ENCODE measurements at regions not wholly inside any gene's neighbourhood (a gene's known extent, or its start where the extent isn't known, plus 50 kb on each side); places are given as distances from the start of the nearest gene placed in this dataset.
"Not testable (repeated sequence)": the region's sequence is repeated elsewhere in the genome, so short reads cannot be mapped to it uniquely, and the experiment has no call there.

- DNase-seq = no peak
Measured at GRCh38 chr10:9285690-9286089, 1231.2 kb downstream of the GATA3 start.

GRCh38 chr10:9289811-9290210, 1235.3 kb downstream of the GATA3 start:
- no peak for ATAC-seq
- no peak for DNase-seq

More at GRCh38 chr10:9285690-9286089, 1231.2 kb downstream of the GATA3 start:
- ATAC-seq = no peak

GRCh38 chr10:9291081-9291480, 1236.6 kb downstream of the GATA3 start:
- no peak for DNase-seq
- no peak for ATAC-seq

DNA sequence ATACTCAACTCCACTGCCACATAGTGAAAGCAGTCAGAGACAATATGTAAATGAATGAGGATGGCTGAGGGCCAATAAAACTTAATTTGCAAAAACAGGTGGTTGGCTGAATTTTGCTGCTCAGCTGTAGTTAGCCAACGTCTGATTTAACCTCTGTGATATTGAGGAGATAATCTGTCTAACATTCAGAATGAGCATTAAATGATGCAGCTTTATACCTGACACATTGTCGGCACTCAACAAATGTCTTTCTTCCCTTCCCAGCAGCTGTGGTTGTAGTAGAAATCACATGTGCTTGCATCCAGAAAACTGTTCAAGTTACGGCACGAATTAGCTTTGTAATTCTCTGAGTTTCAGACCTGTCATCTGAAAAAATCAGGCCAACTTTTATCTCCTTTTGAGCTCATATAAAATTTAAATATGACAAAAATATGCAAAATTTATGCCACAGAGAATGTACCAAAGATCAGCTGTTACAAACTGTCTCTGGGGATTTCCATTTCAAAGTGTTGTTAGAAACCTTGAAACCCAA, 1239.7 kb downstream of the GATA3 start:
- no peak for ATAC-seq

DNA sequence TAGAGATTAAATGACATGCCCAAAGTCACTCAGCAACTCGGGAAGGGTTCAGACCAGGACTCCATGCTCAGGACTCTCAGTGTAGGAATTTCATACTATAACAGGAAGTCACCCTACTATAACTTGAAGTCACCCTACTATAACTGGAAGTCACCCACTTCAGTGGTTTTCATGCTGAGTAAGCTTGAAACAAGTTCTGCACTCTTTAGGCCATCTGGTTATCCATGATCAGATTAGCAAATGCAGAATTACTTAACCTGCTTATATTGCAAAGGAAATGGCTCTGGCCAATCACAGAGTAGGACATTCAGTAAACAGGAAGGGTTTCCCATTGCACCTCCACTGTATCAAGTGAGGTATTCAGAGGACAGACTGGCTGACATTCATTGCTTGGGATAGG, 1240.4 kb downstream of the GATA3 start:
- DNase-seq (no peak), ATAC-seq (peak; percentile 69)

More for the DNA sequence above, 1239.7 kb downstream of the GATA3 start:
- no peak for DNase-seq

DNA sequence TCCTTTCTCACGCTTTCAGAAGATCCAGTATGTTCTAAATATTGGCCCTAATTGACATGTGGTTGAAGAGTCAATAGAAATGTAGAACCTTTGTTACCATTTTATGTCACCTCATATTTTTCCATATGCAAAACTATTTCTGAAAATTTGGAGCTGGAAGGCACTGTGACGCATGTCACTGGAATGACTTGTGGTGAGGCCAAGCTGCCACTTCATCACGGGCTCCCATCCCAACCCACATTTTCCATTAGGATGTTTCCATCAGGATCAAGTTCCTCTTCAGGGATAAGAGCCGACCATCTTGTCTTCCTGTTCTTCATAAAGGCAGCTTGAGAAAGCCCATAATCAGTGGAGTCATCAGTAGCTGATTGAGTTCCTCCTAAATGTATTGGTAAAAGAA, 1241.7 kb downstream of the GATA3 start:
- DNase-seq = no peak

GRCh38 chr10:9297580-9297979, 1243.1 kb downstream of the GATA3 start:
- no peak for ATAC-seq
- no peak for DNase-seq

More for the DNA sequence above, 1241.7 kb downstream of the GATA3 start:
- ATAC-seq = no peak

- ATAC-seq = no peak
- DNase-seq = no peak
Measured at GRCh38 chr10:9299966-9300365, 1245.5 kb downstream of the GATA3 start.

GRCh38 chr10:9301148-9301547, 1246.7 kb downstream of the GATA3 start:
- DNase-seq (no peak), ATAC-seq (no peak)

GRCh38 chr10:9301554-9301953, 1247.1 kb downstream of the GATA3 start:
- no peak for ATAC-seq
- DNase-seq = no peak

GRCh38 chr10:9302140-9302746, 1247.8 kb downstream of the GATA3 start:
- ATAC-seq (no peak), DNase-seq (no peak)

- no peak for DNase-seq
- ATAC-seq = no peak
Measured at GRCh38 chr10:9305018-9305655, 1250.6 kb downstream of the GATA3 start.

GRCh38 chr10:9311702-9312499, 1257.4 kb downstream of the GATA3 start:
- DNase-seq = no peak
- no peak for ATAC-seq

DNA sequence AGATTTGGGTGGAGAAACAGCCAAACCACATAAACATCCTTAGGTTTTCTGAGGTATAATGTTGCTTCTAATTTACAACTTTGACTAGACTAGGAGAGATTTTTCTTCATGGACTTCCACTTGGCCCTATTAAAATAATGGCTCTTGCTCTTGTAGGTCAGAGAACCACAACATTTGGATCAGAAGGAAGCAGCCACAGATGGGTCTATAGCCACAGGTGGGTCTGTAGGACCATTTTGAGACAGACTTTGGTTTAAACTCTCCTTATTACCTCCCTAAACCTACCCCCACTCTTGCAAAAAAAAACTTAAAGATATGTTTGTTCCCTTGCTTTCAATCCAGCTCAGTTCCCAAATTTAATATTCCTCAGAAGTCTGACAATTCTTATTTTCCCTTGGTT, 1260.8 kb downstream of the GATA3 start:
- ATAC-seq = no peak

DNA sequence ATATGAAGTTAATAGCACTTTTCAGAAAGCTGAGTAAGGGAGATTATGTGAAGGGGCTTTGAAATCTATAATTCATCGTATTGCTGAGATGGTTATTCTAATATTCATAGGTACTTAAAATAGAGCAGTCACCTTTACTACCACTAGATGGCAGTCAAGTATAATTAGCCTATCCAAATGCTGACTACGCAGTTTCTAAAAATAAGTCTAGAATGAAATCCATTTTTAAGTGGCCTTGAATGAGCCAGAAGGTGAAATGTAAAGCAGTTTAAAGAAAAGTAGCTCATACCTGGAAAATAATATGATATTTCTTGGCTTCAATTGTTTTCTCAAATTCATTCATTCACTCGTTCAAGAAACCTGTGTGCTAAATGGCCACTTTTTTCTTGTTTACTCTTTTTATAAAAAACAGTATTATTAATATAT, 1277.1 kb downstream of the GATA3 start:
- no peak for ATAC-seq
- DNase-seq = no peak

More for the DNA sequence above, 1260.8 kb downstream of the GATA3 start:
- DNase-seq = no peak

DNA sequence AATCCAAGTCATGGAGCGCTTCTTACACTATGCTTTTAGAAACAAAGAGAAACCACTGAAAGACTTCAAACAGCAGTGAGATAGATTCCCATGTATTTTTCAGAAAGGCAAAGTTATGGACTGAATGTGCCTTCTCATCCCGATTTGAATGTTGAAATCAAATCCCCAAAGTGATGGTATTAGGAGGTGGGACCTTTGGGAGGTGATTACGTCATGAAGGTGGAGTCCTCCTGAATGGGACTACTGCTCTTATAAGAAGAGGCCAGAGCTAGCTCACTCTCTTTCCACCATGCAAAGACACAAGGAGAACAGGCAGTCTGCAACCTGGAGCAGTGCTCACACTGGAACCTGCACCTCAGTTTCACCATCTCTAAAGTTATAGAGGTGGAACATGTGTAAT, 1279.8 kb downstream of the GATA3 start:
- ATAC-seq = no peak
- DNase-seq = no peak

DNA sequence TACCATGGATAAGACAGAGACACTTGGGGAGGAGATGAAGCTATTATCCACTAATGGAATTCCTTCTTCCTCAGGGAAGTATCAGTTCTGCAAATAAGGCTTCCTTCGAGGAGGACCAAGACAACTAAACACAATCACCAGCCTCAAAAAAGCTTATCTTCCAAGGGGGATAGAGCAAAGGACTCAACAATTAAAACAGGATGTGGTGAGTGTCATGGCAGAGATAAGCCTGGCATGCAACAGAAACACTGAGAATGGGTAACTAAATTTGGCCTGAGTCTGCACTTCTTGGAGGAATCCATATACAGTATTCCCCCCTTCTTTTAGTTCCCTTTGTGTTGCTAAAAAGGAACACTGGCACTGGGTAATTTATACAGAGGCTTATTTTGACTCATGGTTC, 1285.2 kb downstream of the GATA3 start:
- no peak for DNase-seq
- ATAC-seq = no peak

GRCh38 chr10:9342885-9343570, 1288.5 kb downstream of the GATA3 start:
- DNase-seq (no peak), ATAC-seq (no peak)

DNA sequence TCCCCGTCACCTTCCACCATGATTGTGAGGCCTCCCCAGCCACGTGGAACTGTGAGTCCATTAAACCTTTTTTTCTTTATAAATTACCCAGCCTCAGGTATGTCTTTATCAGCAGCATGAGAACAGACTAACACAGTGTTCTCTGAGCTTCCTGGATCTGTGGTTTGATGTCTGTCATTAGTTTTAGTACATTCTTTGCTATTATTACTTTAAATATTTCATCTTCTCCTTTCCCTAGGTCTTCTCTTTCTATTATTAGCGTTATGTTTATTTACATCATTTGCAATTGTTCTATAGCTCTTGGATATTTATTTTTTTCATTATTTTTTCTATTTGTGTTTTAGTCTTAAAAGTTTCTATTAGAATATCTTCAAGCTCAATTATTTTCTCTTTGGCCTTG, 1293.4 kb downstream of the GATA3 start:
- DNase-seq, ATAC-seq: not testable (repeated sequence)

DNA sequence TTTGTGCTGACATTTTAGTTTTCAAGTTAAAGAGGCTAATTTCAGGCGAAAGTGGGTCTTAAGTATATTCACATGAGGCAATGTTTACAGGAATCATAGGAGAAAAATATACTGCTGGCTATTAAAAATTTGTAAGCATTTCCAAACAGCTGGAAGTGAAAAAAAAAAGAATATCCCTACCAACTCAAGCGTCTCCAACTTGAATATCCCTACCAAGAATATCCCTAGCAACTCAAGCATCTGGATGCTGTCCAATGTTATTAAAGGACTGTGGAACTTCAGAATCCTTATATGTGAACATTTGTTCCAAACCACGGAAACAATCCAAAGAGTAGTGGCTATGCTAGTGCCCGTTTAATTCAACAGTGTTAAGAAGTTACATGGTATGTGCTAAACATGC, 1303.0 kb downstream of the GATA3 start:
- ATAC-seq (no peak), DNase-seq (no peak)

GRCh38 chr10:9362721-9363120, 1308.2 kb downstream of the GATA3 start:
- ATAC-seq (no peak), DNase-seq (no peak)

DNA sequence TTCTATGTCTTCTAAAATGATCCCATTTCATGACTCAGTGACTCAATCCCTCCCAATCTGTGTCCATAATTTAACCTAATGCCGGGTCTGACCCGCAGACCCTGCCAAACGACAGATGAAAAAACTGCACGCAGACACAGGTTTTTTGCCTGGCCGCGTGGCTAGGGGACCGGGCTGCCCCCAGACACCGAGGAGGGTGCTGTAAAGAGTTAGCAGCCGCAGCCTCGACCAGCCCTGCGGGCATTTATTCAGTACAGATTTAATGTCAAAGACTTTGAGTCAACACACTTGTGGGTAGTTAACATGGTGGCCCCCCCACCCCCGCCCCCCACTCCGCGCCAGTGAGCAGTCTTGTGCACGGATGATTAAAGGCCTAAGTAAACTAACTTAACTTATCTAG, 1324.7 kb downstream of the GATA3 start:
- DNase-seq = no peak
- no peak for ATAC-seq

All from stimulated activated naive CD8-positive, alpha-beta T cell treated with anti-CD3 and anti-CD28 coated beads, Interleukin-15, Interleukin-2, amounts not matched to agents 100 U/mL and 50 U/mL, for 24 hours (primary cell).